Activated naive CD4-positive, alpha-beta T cell treated with anti-CD3 and anti-CD28 coated beads, Interleukin-2, amount 50 U/mL, for 16 hours (primary cell): ENCODE measurements at regions not wholly inside any gene's neighbourhood (a gene's known extent, or its start where the extent isn't known, plus 50 kb on each side); places are given as distances from the start of the nearest gene placed in this dataset.

Experiments used
- DNase-seq: peaks from one replicate; pipeline ENCODE4 v3.0.0-alpha.2; 2020

- DNase-seq: no peak
Observed at GRCh38 chr18:34075963-34076860, 148.5 kb downstream of the NOL4 start.

GRCh38 chr18:34061226-34061625 is 163.5 kb downstream of the NOL4 start:
- no peak for DNase-seq

GRCh38 chr18:34055227-34055626 is 169.5 kb downstream of the NOL4 start:
- no peak for DNase-seq

- DNase-seq: no peak
Observed at GRCh38 chr18:34050661-34051060, 174.1 kb downstream of the NOL4 start.

- DNase-seq: no peak
Observed at GRCh38 chr18:34049511-34049910, 175.2 kb downstream of the NOL4 start.

GRCh38 chr18:34048423-34048822 is 176.3 kb downstream of the NOL4 start:
- no peak for DNase-seq

GRCh38 chr18:34042423-34043146 is 182.1 kb downstream of the NOL4 start:
- no peak for DNase-seq

GRCh38 chr18:34039611-34040010 is 185.1 kb downstream of the NOL4 start:
- DNase-seq: no peak

GRCh38 chr18:34039201-34039600 is 185.5 kb downstream of the NOL4 start:
- DNase-seq: no peak

GRCh38 chr18:34038086-34038485 is 186.6 kb downstream of the NOL4 start:
- DNase-seq: no peak

- no peak for DNase-seq
Observed at GRCh38 chr18:34033968-34034367, 190.7 kb downstream of the NOL4 start.

- DNase-seq: no peak
Observed at GRCh38 chr18:34031810-34032209, 192.9 kb downstream of the NOL4 start.

GRCh38 chr18:34028324-34028723 is 196.4 kb downstream of the NOL4 start:
- no peak for DNase-seq

GRCh38 chr18:34025191-34025801 is 199.4 kb downstream of the NOL4 start:
- no peak for DNase-seq

- no peak for DNase-seq
Observed at GRCh38 chr18:34023471-34023870, 201.2 kb downstream of the NOL4 start.

GRCh38 chr18:34018336-34018735 is 206.4 kb downstream of the NOL4 start:
- no peak for DNase-seq

GRCh38 chr18:34003687-34004086 is 221.0 kb downstream of the NOL4 start:
- DNase-seq: no peak

- no peak for DNase-seq
Observed at GRCh38 chr18:34002130-34002529, 222.6 kb downstream of the NOL4 start.

GRCh38 chr18:34001376-34001775 is 223.3 kb downstream of the NOL4 start:
- DNase-seq: no peak

GRCh38 chr18:33987206-33987605 is 237.5 kb downstream of the NOL4 start:
- DNase-seq: no peak

GRCh38 chr18:33983126-33983525 is 241.6 kb downstream of the NOL4 start:
- no peak for DNase-seq

GRCh38 chr18:33960417-33960816 is 264.3 kb downstream of the NOL4 start:
- no peak for DNase-seq

- DNase-seq: no peak
Observed at GRCh38 chr18:33959609-33960008, 265.1 kb downstream of the NOL4 start.

GRCh38 chr18:33957707-33958106 is 267.0 kb downstream of the NOL4 start:
- no peak for DNase-seq
